ENCODE measurements at regions not wholly inside any gene's neighbourhood (a gene's known extent, or its start where the extent isn't known, plus 50 kb on each side); places are given as distances from the start of the nearest gene placed in this dataset.

GRCh38 chr13:108360139-108360538 lies 90.6 kb downstream of the TNFSF13B start:
- no peak for DNase-seq

DNA sequence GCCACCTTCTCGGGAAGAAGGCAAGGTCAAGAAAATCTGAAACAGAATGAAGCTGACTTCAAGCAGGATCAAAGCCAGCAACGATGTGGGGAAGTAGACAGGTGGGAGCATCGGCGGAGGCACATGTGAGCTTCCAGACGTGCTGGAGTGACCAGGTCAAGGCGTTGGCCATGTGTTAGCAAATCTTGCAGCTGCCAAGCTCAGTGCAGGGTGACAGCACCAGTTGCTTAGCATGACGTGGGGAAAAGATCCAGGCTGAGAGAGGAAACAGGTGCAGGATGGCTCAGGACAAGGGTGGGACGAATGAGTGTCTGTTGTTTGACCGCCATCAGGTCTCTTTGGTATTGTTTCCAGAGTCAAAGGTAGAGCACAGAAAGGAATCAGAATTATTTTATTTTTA lies 92.3 kb downstream of the TNFSF13B start:
- no peak for DNase-seq

DNA sequence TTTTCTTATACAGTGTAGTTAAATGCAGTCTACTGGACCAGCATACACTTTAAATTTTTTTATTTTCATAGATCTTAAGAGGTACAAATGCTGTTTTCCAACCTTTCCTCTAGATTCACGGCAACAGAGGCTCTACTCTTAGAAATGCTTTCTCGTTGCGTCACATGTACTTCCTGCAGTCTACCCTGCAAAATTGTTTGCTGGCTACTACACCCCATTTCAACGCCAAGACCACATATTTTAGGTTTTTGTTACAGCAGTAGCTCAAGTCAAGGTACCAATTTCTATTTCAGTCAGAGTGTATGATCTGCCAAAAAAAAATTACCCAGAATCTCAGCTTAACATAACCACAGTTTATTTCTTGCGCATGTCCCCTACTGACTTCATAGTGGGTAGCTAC lies 94.1 kb downstream of the TNFSF13B start:
- no peak for DNase-seq

DNA sequence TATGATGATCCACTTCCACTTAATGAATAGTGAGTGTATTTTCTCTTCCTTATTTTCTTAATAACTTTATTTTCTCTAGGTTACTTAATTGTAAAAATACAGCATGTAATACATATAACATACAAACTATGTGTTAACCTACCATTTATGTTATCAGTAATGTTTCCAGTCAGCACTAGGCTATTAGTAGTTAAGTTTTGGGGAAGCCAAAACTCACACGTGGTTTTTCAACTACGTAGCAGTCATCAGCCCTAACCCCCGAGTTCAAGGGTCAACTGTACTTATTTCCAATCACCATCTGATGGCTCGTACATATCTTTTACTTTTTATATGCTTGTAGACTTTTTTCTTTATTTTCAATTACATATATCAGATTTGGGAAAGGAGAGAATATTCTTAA lies 95.7 kb downstream of the TNFSF13B start:
- no peak for DNase-seq

DNA sequence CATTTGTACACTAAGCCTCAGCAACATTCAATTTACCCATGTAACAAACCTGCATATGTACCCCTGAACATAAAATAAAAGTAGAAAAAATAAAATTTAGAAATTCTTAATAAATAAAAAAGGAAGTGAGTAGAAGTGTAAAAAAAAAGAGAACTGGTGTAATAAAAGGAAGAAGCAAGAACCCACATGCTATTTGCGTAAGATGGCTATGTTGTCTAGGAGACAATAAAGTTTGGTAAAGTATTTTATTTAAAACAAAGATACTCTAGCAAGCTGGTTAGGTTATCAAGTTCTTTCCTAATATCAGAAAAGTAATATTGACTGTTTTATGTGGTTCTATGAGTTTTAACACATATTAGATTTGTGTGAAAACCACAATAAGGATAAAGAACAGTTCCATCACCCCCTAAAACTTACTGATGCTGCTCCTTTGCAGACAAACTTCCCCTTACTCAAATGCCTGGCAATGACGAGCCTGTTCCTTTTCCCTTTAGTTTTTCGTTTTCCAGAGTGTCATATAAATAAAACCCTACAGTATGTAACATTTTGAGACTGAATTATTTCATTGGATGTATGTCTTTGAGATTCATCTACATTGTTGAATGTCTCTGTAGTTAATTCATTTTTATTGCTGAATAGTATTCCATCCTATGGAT lies 98.9 kb downstream of the TNFSF13B start:
- DNase-seq: no peak

DNA sequence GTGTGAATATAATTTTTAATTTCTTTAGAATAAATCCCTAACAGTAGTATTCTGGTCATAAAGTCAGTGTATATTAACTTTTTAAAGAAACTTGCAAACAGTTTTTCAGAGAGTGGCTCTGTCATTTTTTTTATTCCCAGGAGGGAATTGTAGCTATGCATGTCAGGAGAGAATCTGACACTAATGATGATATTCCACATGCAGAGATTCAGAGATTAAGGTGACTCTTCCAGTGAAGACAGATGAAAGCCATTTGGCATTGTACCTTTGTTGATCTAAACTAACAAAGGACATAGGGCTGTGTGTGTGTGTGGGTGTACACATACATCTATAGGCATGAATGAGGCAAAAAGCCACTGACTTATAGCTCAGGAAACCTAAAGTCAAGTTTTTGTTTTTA lies 99.9 kb downstream of the TNFSF13B start:
- no peak for DNase-seq

DNA sequence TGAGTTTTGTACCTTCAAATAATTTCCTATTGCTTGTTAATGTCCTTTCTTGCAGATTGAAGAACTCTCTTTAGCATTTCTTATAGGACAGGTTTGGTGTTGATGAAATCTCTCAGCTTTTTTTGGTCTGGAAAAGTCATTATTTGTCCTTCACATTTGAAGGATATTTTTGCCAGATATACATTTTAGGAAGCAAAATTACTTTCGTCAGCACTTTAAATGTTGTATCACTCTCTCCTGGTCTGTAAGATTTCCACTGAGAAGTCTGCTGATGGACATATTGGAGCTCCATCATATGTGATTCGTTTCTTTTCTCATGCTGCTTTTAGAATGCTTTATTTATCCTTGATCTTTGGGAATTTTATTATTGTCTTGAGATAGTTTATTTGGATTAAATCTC lies 105.5 kb downstream of the TNFSF13B start:
- DNase-seq: no peak

DNA sequence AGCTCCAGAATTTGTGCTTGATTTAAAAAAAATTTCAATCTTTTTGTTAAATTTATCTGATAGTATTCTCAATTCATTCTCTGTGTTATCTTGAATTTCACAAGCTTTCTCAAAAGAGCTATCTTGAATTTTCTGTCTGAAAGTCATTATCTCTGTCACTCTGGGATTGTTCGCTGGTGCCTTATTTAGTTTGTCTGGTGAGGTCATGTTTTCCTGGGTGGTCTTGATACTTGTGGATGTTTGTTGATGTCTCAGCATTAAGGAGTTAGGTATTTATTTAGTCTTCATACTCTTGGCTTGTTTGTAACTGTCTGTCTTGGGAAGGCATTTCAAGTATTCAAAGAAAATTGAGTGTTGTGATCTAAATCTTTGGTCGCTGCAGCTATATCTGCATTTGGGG lies 106.3 kb downstream of the TNFSF13B start:
- DNase-seq: no peak

DNA sequence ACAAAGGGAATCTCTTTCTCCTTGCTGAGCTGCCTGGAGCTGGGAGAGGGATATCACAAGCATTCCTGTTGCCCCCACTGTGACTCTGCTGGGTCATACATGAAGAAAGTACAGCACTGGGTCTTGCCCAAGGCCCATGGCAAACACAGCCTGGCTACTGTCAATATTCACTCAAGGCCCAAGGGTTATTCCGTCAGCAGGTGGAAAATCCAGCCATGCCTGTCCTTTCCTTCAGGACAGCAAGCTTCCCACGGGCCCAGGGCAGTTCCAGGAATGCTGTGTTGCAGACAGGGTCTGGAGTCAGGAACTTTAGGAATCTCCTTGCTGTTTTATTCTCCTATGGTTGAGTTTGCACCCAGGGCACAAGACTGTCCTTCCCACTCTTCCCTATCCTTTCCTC lies 106.8 kb downstream of the TNFSF13B start:
- DNase-seq: no peak

- DNase-seq: no peak
Observed at GRCh38 chr13:108377646-108378206, 108.2 kb downstream of the TNFSF13B start.

GRCh38 chr13:108383667-108384066 lies 114.1 kb downstream of the TNFSF13B start:
- no peak for DNase-seq

GRCh38 chr13:108387156-108387555 lies 117.6 kb downstream of the TNFSF13B start:
- no peak for DNase-seq

- DNase-seq: no peak
Observed at GRCh38 chr13:108402850-108403249, 133.3 kb downstream of the TNFSF13B start.

DNA sequence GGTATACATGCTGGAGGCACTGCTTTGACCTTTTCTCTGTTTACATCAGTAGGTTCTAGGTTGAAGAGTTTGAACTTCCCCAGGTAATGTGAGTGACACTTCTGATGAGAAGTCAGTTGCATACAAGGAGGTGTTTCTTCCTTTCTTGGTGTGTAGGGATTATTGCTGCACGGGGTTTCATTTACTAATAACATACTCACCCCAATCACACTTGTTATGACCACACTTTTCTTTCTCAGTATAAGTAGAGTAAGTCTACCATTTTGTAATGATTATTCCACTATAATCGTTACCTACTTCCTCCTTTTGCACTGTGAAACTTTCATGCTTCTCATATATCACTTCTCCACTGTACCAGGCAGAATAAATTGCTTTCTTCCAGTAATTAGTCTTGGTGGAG lies 138.0 kb downstream of the TNFSF13B start:
- no peak for DNase-seq

- peak in 1 of 2 donors; percentile 5 for DNase-seq
Observed at GRCh38 chr13:108408672-108409071, 139.2 kb downstream of the TNFSF13B start.

GRCh38 chr13:108409730-108410129 lies 140.2 kb downstream of the TNFSF13B start:
- no peak for DNase-seq

- DNase-seq: no peak
Observed at GRCh38 chr13:108419768-108420167, 150.2 kb downstream of the TNFSF13B start.

- no peak for DNase-seq
Observed at GRCh38 chr13:108425056-108425455, 155.5 kb downstream of the TNFSF13B start.

- no peak for DNase-seq
Observed at GRCh38 chr13:108426893-108427292, 157.4 kb downstream of the TNFSF13B start.

GRCh38 chr13:108427355-108427754 lies 157.8 kb downstream of the TNFSF13B start:
- no peak for DNase-seq

- no peak for DNase-seq
Observed at GRCh38 chr13:108428691-108429090, 159.2 kb downstream of the TNFSF13B start.

- DNase-seq: no peak
Observed at GRCh38 chr13:108433976-108434755, 164.6 kb downstream of the TNFSF13B start.

DNA sequence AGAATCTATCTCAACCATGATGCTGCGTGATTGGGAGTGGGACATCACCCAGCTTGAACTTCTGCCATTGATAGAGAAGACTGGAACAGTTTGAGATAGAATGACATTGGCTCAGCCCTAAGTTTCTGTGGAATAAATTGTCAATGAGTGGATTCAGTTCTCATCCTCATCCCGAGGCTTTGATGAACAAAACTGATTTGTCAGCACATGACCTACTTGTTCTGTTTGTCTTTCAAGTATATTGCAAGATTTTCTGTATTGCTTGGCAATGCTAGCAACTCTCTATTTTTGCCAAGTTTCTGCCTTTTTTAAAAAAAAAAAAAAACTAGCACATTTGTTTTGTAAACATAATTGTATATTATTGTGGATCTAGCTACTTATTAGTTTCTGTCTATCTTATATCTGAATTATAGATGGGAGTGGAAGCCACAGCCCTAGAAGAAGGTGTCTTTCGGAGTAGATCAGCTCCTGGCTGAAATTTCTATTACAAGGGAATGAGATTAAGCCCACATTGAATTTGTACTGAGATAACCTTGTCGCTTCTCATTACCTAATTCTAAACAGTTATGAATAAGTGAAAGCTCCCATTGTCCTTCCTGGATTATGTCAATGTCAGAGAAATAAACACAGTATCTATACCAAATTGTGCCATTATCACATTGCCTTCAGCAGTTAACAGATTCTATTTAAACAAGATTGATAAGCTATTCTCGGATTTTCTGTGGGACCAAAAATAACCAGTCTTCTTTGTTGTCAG lies 166.1 kb downstream of the TNFSF13B start:
- DNase-seq: no peak

- no peak for DNase-seq
Observed at GRCh38 chr13:108437496-108437895, 168.0 kb downstream of the TNFSF13B start.
